GM19438 (cell line): ENCODE measurements at regions not wholly inside any gene's neighbourhood (a gene's known extent, or its start where the extent isn't known, plus 50 kb on each side); places are given as distances from the start of the nearest gene placed in this dataset.

ENCODE experiments used
- ATAC-seq: cut with Tn5 transposase; IDR thresholded peaks from one replicate; pipeline ENCODE4 v1.9.1; 2021; ENCODE audit warnings: low read depth; ENCODE audit not compliant: unreplicated experiment

- ATAC-seq = no peak
Observed at GRCh38 chr2:78262713-78263375, 740.7 kb upstream of the LRRTM4 start.

DNA sequence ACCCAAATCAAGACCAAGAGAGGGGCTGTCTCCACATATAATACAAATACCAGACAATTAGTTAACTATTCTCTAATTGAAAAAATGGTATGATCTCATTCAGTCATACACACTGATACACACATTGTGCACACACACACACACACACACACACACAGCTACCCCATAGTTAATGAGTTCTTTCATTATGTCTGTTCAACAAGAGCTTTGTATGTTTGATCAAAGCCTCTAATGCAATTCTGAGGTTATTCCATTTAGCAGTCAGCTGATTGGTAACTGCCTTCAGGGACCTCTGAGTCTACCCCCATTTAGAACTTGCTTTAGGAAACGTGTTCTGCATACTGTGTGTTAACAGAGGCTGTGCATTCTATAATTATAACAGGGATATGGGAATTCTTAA lies 741.4 kb upstream of the LRRTM4 start:
- ATAC-seq = no peak

- no peak for ATAC-seq
Observed at GRCh38 chr2:78264130-78264529, 742.0 kb upstream of the LRRTM4 start.

- ATAC-seq = no peak
Observed at GRCh38 chr2:78281164-78281563, 744.3 kb upstream of the REG3G start.

- no peak for ATAC-seq
Observed at GRCh38 chr2:78290581-78291214, 734.8 kb upstream of the REG3G start.

DNA sequence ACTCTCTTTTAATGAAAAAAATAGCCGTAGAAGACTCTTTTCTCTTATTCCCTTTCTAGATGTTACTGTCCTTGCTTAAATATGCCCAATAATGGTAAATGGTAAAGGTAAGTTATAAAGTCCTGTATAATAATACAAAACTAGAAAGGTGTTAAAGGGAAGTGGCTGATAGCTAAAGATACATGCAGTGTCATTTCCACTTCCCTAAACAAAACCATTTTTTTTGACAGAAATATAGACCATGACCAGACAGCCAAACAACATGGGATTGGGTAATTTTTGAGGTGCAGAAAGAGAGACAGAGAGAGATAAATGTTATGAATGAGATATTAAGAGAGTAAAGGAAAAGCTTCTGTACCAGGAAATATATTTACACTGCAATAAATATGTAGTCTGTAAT lies 731.7 kb upstream of the REG3G start:
- ATAC-seq = no peak

- no peak for ATAC-seq
Observed at GRCh38 chr2:78301166-78301789, 724.2 kb upstream of the REG3G start.

- no peak for ATAC-seq
Observed at GRCh38 chr2:78304678-78305077, 720.8 kb upstream of the REG3G start.

GRCh38 chr2:78309460-78309859 lies 716.0 kb upstream of the REG3G start:
- no peak for ATAC-seq

DNA sequence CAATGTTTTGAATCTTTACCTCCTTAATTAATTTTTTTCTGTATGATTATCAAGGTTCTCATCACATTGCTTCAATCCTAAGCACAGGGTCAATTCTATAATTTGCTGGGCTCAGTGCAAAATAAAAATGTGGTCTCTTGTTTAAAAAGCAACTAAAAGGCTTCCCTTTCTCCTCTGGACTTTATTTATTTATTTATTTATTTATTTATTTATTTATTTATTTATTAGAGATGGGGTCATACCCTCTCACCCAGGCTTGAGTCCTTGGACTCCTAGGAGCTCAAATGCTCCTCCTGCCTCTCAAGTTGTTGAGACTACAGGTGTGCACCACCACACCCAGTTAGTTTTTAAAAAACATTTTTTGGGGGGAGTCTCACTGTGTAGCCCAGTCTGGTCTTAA lies 710.1 kb upstream of the REG3G start:
- no peak for ATAC-seq

- ATAC-seq = no peak
Observed at GRCh38 chr2:78318275-78318674, 707.2 kb upstream of the REG3G start.

DNA sequence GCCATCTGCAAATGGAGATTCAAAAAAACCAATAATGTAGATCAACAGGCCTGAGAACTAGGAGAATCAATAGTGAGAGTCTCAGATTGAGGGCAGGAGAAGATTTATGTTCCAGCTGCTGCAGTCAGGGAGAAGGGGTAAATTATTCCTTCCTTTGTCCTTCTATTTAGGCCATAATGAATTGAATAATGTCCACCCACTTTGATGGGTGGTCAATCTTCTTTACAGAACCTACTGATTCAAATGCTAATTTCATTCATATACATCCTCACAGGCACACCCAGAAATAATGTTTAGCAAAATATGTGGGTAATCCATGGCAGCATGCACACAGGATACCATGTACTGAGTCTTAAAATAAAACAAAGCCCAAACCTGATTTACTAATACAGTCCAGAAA lies 695.3 kb upstream of the REG3G start:
- no peak for ATAC-seq

GRCh38 chr2:78351208-78351607 lies 674.3 kb upstream of the REG3G start:
- no peak for ATAC-seq

GRCh38 chr2:78353168-78353567 lies 672.3 kb upstream of the REG3G start:
- no peak for ATAC-seq

GRCh38 chr2:78355967-78356366 lies 669.5 kb upstream of the REG3G start:
- ATAC-seq = no peak

DNA sequence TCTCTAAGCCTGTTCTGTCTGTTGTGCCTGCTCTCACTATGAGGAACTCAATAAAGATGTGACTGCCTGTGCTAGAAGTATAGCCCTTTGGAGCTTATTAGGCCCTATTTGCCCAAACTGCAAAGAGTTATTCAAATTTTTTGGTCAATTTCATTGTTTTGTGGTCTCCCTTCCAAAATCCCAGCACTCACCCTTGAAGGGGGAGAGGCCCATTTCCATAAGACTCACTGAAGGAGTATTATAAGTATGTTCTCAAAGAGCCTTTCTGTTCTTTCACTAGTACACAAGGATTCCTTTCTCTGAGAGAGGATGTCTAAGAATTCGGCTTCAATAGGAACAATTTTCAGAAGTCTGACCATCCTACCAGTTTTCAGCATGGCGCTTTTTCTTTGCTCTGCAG lies 641.9 kb upstream of the REG3G start:
- ATAC-seq = no peak

GRCh38 chr2:78397198-78397597 lies 628.3 kb upstream of the REG3G start:
- no peak for ATAC-seq

DNA sequence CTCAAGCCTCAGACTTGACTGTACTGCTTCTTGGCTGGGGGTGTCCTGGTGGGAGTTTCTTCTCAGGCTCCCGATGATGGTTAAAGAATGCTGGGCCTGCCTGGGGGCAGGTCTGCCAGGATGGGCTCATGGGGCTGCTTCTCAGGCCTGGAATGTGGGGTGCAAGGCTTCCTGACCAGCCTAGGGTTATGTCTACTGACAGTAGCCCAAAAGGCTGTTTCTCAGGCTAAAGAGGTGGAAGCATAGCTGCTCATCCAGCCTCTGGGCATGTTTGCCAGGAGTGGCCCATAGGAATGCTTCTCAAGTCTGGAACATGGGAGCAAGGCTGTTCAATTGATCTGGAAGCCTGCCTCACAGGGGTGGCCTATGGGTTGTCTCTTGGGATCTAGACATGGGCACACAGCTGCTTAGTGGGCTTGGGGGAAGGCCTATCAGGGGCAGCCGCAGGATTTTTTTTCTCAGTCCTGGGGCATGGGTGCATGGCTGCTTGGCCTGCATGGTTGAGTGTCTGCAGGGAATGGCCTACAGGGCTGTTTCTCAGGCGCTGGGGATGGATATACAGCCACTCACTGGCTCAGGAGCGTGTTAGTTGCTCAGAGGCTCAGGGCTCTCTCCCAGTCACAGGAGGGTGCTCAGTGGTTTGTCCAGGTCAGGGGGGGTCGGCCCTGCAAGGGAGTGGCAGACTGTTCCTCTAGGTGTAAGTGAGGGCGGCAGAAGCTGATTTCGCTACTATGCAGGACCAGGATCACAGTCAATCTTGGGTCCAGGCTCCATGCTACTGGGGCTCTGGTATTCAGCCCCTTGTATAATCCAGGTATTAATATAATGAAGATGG lies 617.3 kb upstream of the REG3G start:
- no peak for ATAC-seq

DNA sequence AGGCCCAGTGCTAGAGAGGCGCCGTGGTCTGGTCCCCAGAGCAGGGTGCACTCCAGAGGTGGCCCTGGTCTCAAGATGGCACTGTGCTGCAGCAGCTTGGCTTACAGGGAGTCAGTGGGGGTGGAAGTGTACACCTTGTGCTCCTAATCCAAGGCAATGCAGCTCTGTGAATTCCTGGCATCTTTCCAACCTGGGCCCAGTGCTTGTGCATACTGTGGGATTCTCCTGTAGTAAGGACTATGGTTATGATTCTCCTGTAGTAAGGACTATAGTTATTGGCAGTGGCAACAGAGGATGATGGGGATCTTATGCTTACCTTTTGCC lies 616.7 kb upstream of the REG3G start:
- no peak for ATAC-seq

DNA sequence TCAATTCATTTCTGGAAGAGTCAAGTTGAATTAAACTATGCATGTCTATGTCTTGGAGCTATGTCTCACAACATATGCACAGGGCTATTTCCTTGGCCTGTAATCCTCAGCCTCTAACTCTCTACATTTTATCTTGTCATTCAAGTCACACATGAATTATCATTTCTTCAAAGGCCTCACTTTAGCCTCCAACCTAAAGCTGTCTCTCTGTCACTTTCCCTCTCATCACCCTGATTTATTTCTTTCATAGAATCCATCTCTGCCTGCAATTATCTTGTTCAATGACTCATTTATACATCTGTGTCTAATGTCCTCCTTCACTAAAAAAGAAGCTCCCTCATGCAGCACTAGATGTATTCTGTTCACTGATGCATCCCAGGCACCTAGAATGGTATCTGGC lies 614.2 kb upstream of the REG3G start:
- no peak for ATAC-seq

GRCh38 chr2:78416625-78417300 lies 608.7 kb upstream of the REG3G start:
- ATAC-seq = no peak
